ENCODE measurements at regions not wholly inside any gene's neighbourhood (a gene's known extent, or its start where the extent isn't known, plus 50 kb on each side); places are given as distances from the start of the nearest gene placed in this dataset.

DNA sequence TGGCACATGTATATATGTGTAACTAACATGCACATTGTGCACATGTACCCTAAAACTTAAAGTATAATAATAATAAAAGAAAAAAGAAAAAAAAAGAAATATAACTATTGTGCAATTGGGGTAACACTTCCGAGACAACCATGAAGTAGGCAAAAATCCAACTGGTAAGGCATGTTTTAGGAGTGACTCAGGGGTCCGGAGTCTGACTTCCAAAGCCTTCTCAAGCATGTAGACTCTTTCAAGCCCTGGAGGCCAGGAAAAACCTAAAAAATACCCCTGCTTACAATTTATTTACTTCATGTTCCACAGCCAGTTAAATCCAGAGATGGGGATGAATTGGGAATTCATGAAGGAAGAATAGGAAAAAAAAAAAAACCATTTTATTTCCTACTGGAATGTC, 161.3 kb upstream of the PHACTR1 start:
- Histone ChIP-seq H3K4me1 (ENCODE audit: control insufficient read depth, insufficient read depth, low read length) (no peaks in the 10 kb centered on the region), H3K27ac (ENCODE audit: low read depth, low read length) (no peak overlapping the region), H3K36me3 (ENCODE audit: control insufficient read depth, insufficient read depth, low read length) (no peaks in the 10 kb centered on the region), H3K4me3 (ENCODE audit: low read length) (no peak overlapping the region), H3K9me3 (ENCODE audit: control insufficient read depth, low read length) (no peaks in the 10 kb centered on the region), H3K9ac (ENCODE audit: extremely low read depth, low read length, poor library complexity, severe bottlenecking) (no peak overlapping the region), H3K27me3 (ENCODE audit: control insufficient read depth, insufficient read depth, low read length, poor library complexity, severe bottlenecking) (no peaks in the 10 kb centered on the region)
- Mint-ChIP-seq H3K27me3 (ENCODE audit: insufficient read depth) (no peaks in the 10 kb centered on the region), H3K4me3 (no peak overlapping the region), H3K36me3 (ENCODE audit: low read depth) (no peaks in the 10 kb centered on the region), H3K27ac (no peak overlapping the region), H3K4me1 (no peaks in the 10 kb centered on the region), H3K9me3 (peaks cover 16% of the 10 kb centered on the region)
- no peak for DNase-seq
- TF ChIP-seq, protein P1, sequence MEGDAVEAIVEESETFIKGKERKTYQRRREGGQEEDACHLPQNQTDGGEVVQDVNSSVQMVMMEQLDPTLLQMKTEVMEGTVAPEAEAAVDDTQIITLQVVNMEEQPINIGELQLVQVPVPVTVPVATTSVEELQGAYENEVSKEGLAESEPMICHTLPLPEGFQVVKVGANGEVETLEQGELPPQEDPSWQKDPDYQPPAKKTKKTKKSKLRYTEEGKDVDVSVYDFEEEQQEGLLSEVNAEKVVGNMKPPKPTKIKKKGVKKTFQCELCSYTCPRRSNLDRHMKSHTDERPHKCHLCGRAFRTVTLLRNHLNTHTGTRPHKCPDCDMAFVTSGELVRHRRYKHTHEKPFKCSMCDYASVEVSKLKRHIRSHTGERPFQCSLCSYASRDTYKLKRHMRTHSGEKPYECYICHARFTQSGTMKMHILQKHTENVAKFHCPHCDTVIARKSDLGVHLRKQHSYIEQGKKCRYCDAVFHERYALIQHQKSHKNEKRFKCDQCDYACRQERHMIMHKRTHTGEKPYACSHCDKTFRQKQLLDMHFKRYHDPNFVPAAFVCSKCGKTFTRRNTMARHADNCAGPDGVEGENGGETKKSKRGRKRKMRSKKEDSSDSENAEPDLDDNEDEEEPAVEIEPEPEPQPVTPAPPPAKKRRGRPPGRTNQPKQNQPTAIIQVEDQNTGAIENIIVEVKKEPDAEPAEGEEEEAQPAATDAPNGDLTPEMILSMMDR (conservative IDR thresholded peaks at IDR 0.05), result no peak
- WGBS, 2 experiments (ENCODE audit: insufficient coverage in 1 of 2, insufficient read length in 1 of 2), result 90 to 95% methylated on average over 2 of the region's 2 CpGs

DNA sequence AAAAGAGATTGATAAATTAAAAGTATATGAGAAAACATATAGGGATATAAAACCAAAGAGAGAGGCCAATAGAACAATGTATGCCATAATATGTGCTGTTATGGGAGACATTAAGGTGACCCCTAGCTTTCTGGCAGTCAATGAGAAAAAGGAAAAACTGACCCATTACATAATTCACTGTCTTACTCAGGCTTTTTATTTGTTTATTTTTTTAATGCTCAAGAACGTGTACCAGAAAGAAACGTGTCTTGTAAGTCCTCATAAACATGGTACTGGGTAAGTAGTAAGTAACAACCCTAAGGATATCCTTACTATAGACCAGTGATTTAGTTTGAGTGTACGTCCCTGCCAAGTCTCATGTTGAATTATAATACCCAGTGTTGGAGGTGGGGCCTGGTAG, 160.8 kb upstream of the PHACTR1 start:
- H3K4me1 Mint-ChIP-seq, result no peaks in the 10 kb centered on the region
- peaks cover 21% of the 10 kb centered on the region for H3K9me3 Mint-ChIP-seq
- TF ChIP-seq, protein P1 (conservative IDR thresholded peaks at IDR 0.05), result no peak
- no peaks in the 10 kb centered on the region for H3K27me3 Mint-ChIP-seq (ENCODE audit: insufficient read depth)
- no peak overlapping the region for H3K27ac Mint-ChIP-seq
- peaks cover 4% of the 10 kb centered on the region for H3K9me3 ChIP-seq (ENCODE audit: control insufficient read depth, low read length)
- H3K9ac ChIP-seq (ENCODE audit: extremely low read depth, low read length, poor library complexity, severe bottlenecking), result no peak overlapping the region
- no peak overlapping the region for H3K27ac ChIP-seq (ENCODE audit: low read depth, low read length)
- no peak for DNase-seq
- no peaks in the 10 kb centered on the region for H3K4me1 ChIP-seq (ENCODE audit: control insufficient read depth, insufficient read depth, low read length)
- no peaks in the 10 kb centered on the region for H3K27me3 ChIP-seq (ENCODE audit: control insufficient read depth, insufficient read depth, low read length, poor library complexity, severe bottlenecking)
- H3K36me3 ChIP-seq (ENCODE audit: control insufficient read depth, insufficient read depth, low read length), result no peaks in the 10 kb centered on the region
- H3K4me3 ChIP-seq (ENCODE audit: low read length), result no peak overlapping the region
- WGBS, 2 experiments (ENCODE audit: insufficient coverage in 1 of 2, insufficient read length in 1 of 2), result 96% methylated on average over 3 of the region's 3 CpGs; no CpG with 5 or more reads in 1 of the 2 experiments
- no peak overlapping the region for H3K4me3 Mint-ChIP-seq
- no peaks in the 10 kb centered on the region for H3K36me3 Mint-ChIP-seq (ENCODE audit: low read depth)

DNA sequence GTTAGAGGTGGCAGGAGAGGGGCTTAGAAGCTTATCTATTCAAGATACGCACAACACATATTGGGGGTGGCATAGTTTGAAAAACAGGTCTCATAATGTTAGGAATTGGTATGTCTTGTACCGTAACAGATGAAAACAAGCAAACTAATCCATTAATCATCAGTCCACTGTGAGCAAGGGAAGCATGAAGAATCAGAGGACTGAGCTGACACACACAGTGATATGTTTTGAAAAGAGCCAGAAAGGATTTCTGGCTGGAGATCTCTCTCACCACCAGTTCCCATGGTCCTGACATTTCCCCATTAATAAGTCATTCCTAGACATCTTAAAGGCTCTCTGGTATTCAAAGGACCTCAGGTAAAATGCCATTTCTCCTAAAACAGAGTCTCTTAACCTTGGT, 158.8 kb upstream of the PHACTR1 start:
- no peaks in the 10 kb centered on the region for H3K36me3 ChIP-seq (ENCODE audit: control insufficient read depth, insufficient read depth, low read length)
- Mint-ChIP-seq H3K27ac (no peak overlapping the region), H3K36me3 (ENCODE audit: low read depth) (no peaks in the 10 kb centered on the region), H3K4me1 (no peaks in the 10 kb centered on the region), H3K4me3 (no peak overlapping the region), H3K9me3 (peaks cover 31% of the 10 kb centered on the region), H3K27me3 (ENCODE audit: insufficient read depth) (no peaks in the 10 kb centered on the region)
- no peaks in the 10 kb centered on the region for H3K27me3 ChIP-seq (ENCODE audit: control insufficient read depth, insufficient read depth, low read length, poor library complexity, severe bottlenecking)
- H3K4me1 ChIP-seq (ENCODE audit: control insufficient read depth, insufficient read depth, low read length), result no peaks in the 10 kb centered on the region
- 89 to 100% methylated on average over 1 to 2 of the region's 2 CpGs for WGBS, 2 experiments (ENCODE audit: insufficient coverage in 1 of 2, insufficient read length in 1 of 2)
- H3K27ac ChIP-seq (ENCODE audit: low read depth, low read length), result no peak overlapping the region
- TF ChIP-seq, protein P1 (conservative IDR thresholded peaks at IDR 0.05), result no peak
- peaks cover 24% of the 10 kb centered on the region for H3K9me3 ChIP-seq (ENCODE audit: control insufficient read depth, low read length)
- no peak for DNase-seq
- H3K4me3 ChIP-seq (ENCODE audit: low read length), result no peak overlapping the region
- no peak overlapping the region for H3K9ac ChIP-seq (ENCODE audit: extremely low read depth, low read length, poor library complexity, severe bottlenecking)
